Activated CD8-positive, alpha-beta memory T cell treated with anti-CD3 and anti-CD28 coated beads, Interleukin-2, amount 50 U/mL, for 24 hours (primary cell): ENCODE measurements at regions not wholly inside any gene's neighbourhood (a gene's known extent, or its start where the extent isn't known, plus 50 kb on each side); places are given as distances from the start of the nearest gene placed in this dataset.
"Not testable (repeated sequence)": the region's sequence is repeated elsewhere in the genome, so short reads cannot be mapped to it uniquely, and the experiment has no call there.

Source experiments
- DNase-seq: peaks from one replicate; pipeline ENCODE4 v3.0.0-alpha.2; 2020; ENCODE audit errors: extremely low read depth

GRCh38 chr14:106475214-106475613 is 948.8 kb downstream of the TMEM121 start:
- DNase-seq: not testable (repeated sequence)

- DNase-seq: not testable (repeated sequence)
Observed at GRCh38 chr14:106477600-106477999, 951.2 kb downstream of the TMEM121 start.

GRCh38 chr14:106480287-106480686 is 953.9 kb downstream of the TMEM121 start:
- not testable (repeated sequence) for DNase-seq

- DNase-seq: not testable (repeated sequence)
Observed at GRCh38 chr14:106482213-106482612, 955.8 kb downstream of the TMEM121 start.

- no peak for DNase-seq
Observed at GRCh38 chr14:106487600-106487999, 961.2 kb downstream of the TMEM121 start.

- no peak for DNase-seq
Observed at GRCh38 chr14:106488291-106488690, 961.9 kb downstream of the TMEM121 start.

- no peak for DNase-seq
Observed at GRCh38 chr14:106489112-106489881, 962.9 kb downstream of the TMEM121 start.

- DNase-seq: no peak
Observed at GRCh38 chr14:106490442-106490841, 964.1 kb downstream of the TMEM121 start.

- DNase-seq: no peak
Observed at GRCh38 chr14:106491851-106492250, 965.5 kb downstream of the TMEM121 start.

GRCh38 chr14:106493962-106494823 is 967.8 kb downstream of the TMEM121 start:
- no peak for DNase-seq

- no peak for DNase-seq
Observed at GRCh38 chr14:106500571-106500970, 974.2 kb downstream of the TMEM121 start.

- no peak for DNase-seq
Observed at GRCh38 chr14:106501898-106502297, 975.5 kb downstream of the TMEM121 start.

GRCh38 chr14:106505366-106505765 is 979.0 kb downstream of the TMEM121 start:
- no peak for DNase-seq

- DNase-seq: no peak
Observed at GRCh38 chr14:106506881-106507305, 980.5 kb downstream of the TMEM121 start.

- no peak for DNase-seq
Observed at GRCh38 chr14:106507354-106507753, 981.0 kb downstream of the TMEM121 start.

- DNase-seq: no peak
Observed at GRCh38 chr14:106508216-106508615, 981.8 kb downstream of the TMEM121 start.

- no peak for DNase-seq
Observed at GRCh38 chr14:106509176-106509575, 982.8 kb downstream of the TMEM121 start.

GRCh38 chr14:106509807-106510206 is 983.4 kb downstream of the TMEM121 start:
- no peak for DNase-seq

GRCh38 chr14:106511006-106511799 is 984.8 kb downstream of the TMEM121 start:
- DNase-seq: no peak

GRCh38 chr14:106511800-106512198 is 985.4 kb downstream of the TMEM121 start:
- DNase-seq: no peak

GRCh38 chr14:106513302-106513701 is 986.9 kb downstream of the TMEM121 start:
- no peak for DNase-seq
